Karpas-422 (cell line): ENCODE measurements at regions not wholly inside any gene's neighbourhood (a gene's known extent, or its start where the extent isn't known, plus 50 kb on each side); places are given as distances from the start of the nearest gene placed in this dataset.
"Not testable (repeated sequence)": the region's sequence is repeated elsewhere in the genome, so short reads cannot be mapped to it uniquely, and the experiment has no call there.

Experiments
- DNase-seq: peaks from one replicate; pipeline ENCODE4 v3.0.0-alpha.2; 2015
- H2AFZ ChIP-seq: fragments of 200-600 bp; sonication (generic); 2 replicates; pipeline ENCODE4 v1.6.1; 2014; ENCODE audit warnings: antibody characterized with exemption, low read length, mixed read lengths
- H3K27ac ChIP-seq: fragments of 200-600 bp; sonication (generic); 2 replicates; pipeline ENCODE4 v1.5.1; 2014; ENCODE audit warnings: mild to moderate bottlenecking, low read length, moderate library complexity
- H3K27me3 ChIP-seq: fragments of 200-600 bp; sonication (generic); 2 replicates; pipeline ENCODE4 v1.6.1; 2014; ENCODE audit warnings: low read length, mixed read lengths
- H3K36me3 ChIP-seq: fragments of 200-600 bp; sonication (generic); 2 replicates; pipeline ENCODE4 v1.6.1; 2014; ENCODE audit warnings: low read length, mixed read lengths; ENCODE audit not compliant: insufficient read depth
- H3K4me1 ChIP-seq: fragments of 200-600 bp; sonication (generic); 2 replicates; pipeline ENCODE4 v1.6.1; 2014; ENCODE audit warnings: mild to moderate bottlenecking, low read length, mixed read lengths
- H3K4me2 ChIP-seq: fragments of 200-600 bp; sonication (generic); 2 replicates; pipeline ENCODE4 v1.6.1; 2014; ENCODE audit warnings: low read length, low read depth, mild to moderate bottlenecking; ENCODE audit not compliant: poor library complexity, severe bottlenecking
- H3K4me3 ChIP-seq: fragments of 200-600 bp; sonication (generic); 2 replicates; pipeline ENCODE4 v1.5.1; 2014; ENCODE audit warnings: mild to moderate bottlenecking, antibody characterized with exemption, low read length, mixed read lengths
- H3K79me2 ChIP-seq: fragments of 200-600 bp; sonication (generic); 2 replicates; pipeline ENCODE4 v1.6.1; 2014; ENCODE audit warnings: mild to moderate bottlenecking, low read length, mixed read lengths
- H3K9ac ChIP-seq: fragments of 200-600 bp; sonication (generic); 2 replicates; pipeline ENCODE4 v1.6.0; 2014; ENCODE audit warnings: low read length
- H3K9me2 ChIP-seq: fragments of 200-600 bp; sonication (generic), shearing (Covaris generic); replicated peaks from 2 replicates; pipeline ENCODE4 v1.6.0; 2014; ENCODE audit warnings: mild to moderate bottlenecking, low read length, moderate library complexity; ENCODE audit not compliant: insufficient read depth
- H3K9me3 ChIP-seq: fragments of 300-700, 200-600 bp; sonication (generic); 2 replicates; pipeline ENCODE4 v1.6.1; 2014; ENCODE audit warnings: low read length, mixed read lengths
- H4K20me1 ChIP-seq: fragments of 200-600 bp; sonication (generic); 2 replicates; pipeline ENCODE4 v1.6.1; 2014; ENCODE audit warnings: mild to moderate bottlenecking, antibody characterized with exemption, low read length, low read depth; ENCODE audit not compliant: insufficient read depth

- not testable (repeated sequence) for H3K27me3 ChIP-seq, H3K4me2 ChIP-seq, H3K4me1 ChIP-seq, H3K9me3 ChIP-seq, H2AFZ ChIP-seq, H3K27ac ChIP-seq, H3K9ac ChIP-seq, H3K9me2 ChIP-seq, DNase-seq, H4K20me1 ChIP-seq, H3K4me3 ChIP-seq, H3K79me2 ChIP-seq, H3K36me3 ChIP-seq
Measured at GRCh38 chr16:18263046-18263445, 73.5 kb downstream of the NPIPA8 start.

- not testable (repeated sequence) for H3K9ac ChIP-seq, H3K4me2 ChIP-seq, DNase-seq, H2AFZ ChIP-seq, H3K4me3 ChIP-seq, H3K27me3 ChIP-seq, H3K79me2 ChIP-seq, H3K9me2 ChIP-seq, H3K4me1 ChIP-seq, H4K20me1 ChIP-seq, H3K9me3 ChIP-seq, H3K36me3 ChIP-seq, H3K27ac ChIP-seq
Measured at GRCh38 chr16:18261848-18262247, 74.7 kb downstream of the NPIPA8 start.

- not testable (repeated sequence) for H2AFZ ChIP-seq, H3K4me2 ChIP-seq, H3K79me2 ChIP-seq, H3K4me1 ChIP-seq, H4K20me1 ChIP-seq, H3K27ac ChIP-seq, DNase-seq, H3K9me2 ChIP-seq, H3K9ac ChIP-seq, H3K36me3 ChIP-seq, H3K9me3 ChIP-seq, H3K27me3 ChIP-seq, H3K4me3 ChIP-seq
Measured at GRCh38 chr16:18259496-18260176, 76.9 kb downstream of the NPIPA8 start.

GRCh38 chr16:18252943-18253342 is 83.6 kb downstream of the NPIPA8 start:
- not testable (repeated sequence) for H3K4me3 ChIP-seq, H2AFZ ChIP-seq, H3K79me2 ChIP-seq, H3K9ac ChIP-seq, DNase-seq, H3K4me1 ChIP-seq, H4K20me1 ChIP-seq, H3K27me3 ChIP-seq, H3K9me3 ChIP-seq, H3K4me2 ChIP-seq, H3K9me2 ChIP-seq, H3K27ac ChIP-seq, H3K36me3 ChIP-seq

- not testable (repeated sequence) for DNase-seq, H3K4me1 ChIP-seq, H4K20me1 ChIP-seq, H3K4me3 ChIP-seq, H3K27me3 ChIP-seq, H3K36me3 ChIP-seq, H3K79me2 ChIP-seq, H3K9ac ChIP-seq, H3K27ac ChIP-seq, H3K4me2 ChIP-seq, H3K9me2 ChIP-seq, H2AFZ ChIP-seq, H3K9me3 ChIP-seq
Measured at GRCh38 chr16:18230505-18230904, 106.0 kb downstream of the NPIPA8 start.

GRCh38 chr16:18222054-18223009 is 114.2 kb downstream of the NPIPA8 start:
- H3K4me3 ChIP-seq, H3K4me2 ChIP-seq, H3K27me3 ChIP-seq, H3K9me3 ChIP-seq, H3K36me3 ChIP-seq, H3K4me1 ChIP-seq, H3K27ac ChIP-seq, H3K9me2 ChIP-seq, H4K20me1 ChIP-seq, H2AFZ ChIP-seq, H3K79me2 ChIP-seq, H3K9ac ChIP-seq, DNase-seq: not testable (repeated sequence)

- H3K36me3 ChIP-seq, H2AFZ ChIP-seq, H3K9ac ChIP-seq, H3K4me3 ChIP-seq, H3K27ac ChIP-seq, H3K79me2 ChIP-seq, H4K20me1 ChIP-seq, H3K27me3 ChIP-seq, H3K4me1 ChIP-seq, H3K9me2 ChIP-seq, H3K4me2 ChIP-seq, H3K9me3 ChIP-seq: not testable (repeated sequence)
- DNase-seq, result peak; percentile 63
Measured at GRCh38 chr16:18217741-18218140, 118.8 kb downstream of the NPIPA8 start.

- not testable (repeated sequence) for H2AFZ ChIP-seq, H3K9me2 ChIP-seq, H3K4me1 ChIP-seq, H3K9me3 ChIP-seq, H3K4me2 ChIP-seq, H3K27ac ChIP-seq, H3K4me3 ChIP-seq, H3K27me3 ChIP-seq, H4K20me1 ChIP-seq, H3K36me3 ChIP-seq, H3K9ac ChIP-seq, DNase-seq, H3K79me2 ChIP-seq
Measured at GRCh38 chr16:18216814-18217213, 119.7 kb downstream of the NPIPA8 start.
